Sciatic nerve (tissue), 2 donors: ENCODE measurements at regions not wholly inside any gene's neighbourhood (a gene's known extent, or its start where the extent isn't known, plus 50 kb on each side); places are given as distances from the start of the nearest gene placed in this dataset.

Experiments used
- ATAC-seq: fragments of 200-7000 bp; cut with Tn5 transposase; one replicate; pipeline ENCODE4 v1.9.1; 2020; ENCODE audit warnings: mild to moderate bottlenecking, moderate library complexity
- DNase-seq: peaks from one replicate; pipeline ENCODE4 v3.0.0-alpha.2; 2020; ENCODE audit warnings: low spot score
- intact Hi-C: fragments of 100-400 bp; cut with DNase I; formaldehyde crosslinking; loops from one replicate; pipeline ENCODE4 v1.14.2; 2022
- donor health status: DM: no; HTN: no; CAD: no.
- donor health status: DM: no; HTN: no; CAD: no.

DNA sequence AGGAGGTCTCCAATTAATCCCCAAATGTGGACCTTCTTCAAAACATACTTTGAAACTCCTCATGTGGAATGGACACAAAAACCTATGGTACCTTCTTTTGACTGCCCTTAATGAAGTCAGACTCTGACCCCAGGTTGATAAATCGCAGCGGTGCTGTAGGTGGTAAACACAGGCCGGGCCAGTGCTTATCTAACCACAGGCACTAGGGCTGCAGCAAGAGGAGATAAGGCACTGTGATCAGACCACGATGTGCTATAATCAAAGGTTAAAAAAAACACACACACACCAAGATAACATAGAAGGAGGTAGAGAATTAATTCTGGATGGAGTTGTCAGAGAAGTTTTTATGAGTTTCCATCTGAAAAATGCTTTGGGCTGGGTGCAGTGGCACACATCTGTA lies 52.3 kb upstream of the SIPA1L2 start:
- DNase-seq (no peak), ATAC-seq (no peak)
- intact Hi-C loops = no loop called here

DNA sequence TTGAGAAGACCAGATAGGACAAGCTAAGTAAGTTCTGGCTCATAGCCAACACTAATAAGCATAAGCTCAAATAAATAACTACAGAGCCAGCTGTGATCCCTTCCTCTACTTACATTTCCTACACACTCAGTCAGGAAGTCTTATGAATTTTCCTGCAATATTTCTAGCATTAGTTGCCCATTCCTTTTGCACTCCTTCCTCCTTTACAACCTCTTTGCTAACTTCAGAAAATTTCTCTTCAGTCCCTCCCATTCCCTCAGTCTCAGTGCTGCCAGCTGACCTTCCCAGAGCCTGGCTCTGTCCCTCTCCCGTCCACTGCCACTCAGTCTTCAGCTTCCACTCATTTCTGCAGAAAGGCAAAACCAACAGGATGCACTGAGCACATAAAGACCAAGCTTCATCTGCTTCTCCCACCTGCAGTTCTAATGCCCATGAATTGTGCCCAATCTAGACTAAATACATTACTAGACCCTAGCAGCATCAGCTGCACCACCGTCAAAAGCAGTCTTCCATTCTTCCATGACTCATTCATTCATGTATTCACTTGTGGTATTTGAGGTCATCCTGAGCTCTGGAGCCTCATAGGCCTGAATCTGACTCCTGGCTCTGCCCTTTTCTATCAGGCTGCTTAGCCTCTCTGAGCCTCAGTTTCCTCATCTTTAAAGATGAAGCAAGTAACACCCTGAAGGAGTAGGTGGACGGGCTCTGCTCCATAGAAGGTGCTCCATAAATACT lies 54.6 kb upstream of the SIPA1L2 start:
- intact Hi-C loops = no loop called here
- ATAC-seq = no peak
- no peak for DNase-seq

DNA sequence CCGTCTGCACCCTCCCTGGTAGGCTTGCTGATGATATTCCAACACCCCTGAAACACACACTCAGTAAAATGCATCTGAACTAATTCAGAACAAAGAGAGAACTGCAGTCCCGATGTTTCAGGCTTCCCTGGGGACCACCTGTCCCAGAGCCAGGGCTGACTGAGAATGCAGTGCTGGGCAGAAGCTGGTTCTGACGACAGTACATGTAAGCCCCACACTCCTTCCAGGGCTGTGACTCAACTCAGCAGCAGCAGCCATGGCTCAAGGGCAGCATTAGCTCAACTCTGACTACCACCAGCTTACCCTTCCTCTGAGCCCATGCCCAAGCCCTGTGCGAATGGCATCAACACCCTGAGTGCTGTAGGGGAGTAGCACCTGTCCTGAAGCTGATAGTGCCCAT lies 56.4 kb upstream of the SIPA1L2 start:
- intact Hi-C loops = no loop called here
- no peak for ATAC-seq
- no peak for DNase-seq

DNA sequence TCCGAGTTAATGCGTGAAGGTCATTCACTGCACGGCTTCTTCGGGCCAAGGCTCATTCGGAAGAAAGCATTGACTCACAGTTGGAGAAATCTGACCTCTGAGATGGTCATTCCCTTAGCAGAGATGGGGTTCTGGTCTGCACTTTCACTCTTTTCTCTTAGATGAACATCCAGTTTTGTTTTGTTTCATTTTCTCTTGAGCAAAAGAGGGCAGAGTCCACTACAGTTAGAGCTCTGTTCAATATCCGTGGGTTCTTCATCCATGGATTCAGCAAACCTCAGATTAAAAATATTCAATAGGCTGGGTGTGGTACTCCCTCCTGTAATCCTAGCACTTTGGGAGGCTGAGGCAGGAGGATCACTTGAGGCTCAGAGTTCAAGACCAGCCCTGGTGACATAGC lies 57.4 kb upstream of the SIPA1L2 start:
- ATAC-seq (no peak), DNase-seq (no peak)
- intact Hi-C loops = no loop called here

DNA sequence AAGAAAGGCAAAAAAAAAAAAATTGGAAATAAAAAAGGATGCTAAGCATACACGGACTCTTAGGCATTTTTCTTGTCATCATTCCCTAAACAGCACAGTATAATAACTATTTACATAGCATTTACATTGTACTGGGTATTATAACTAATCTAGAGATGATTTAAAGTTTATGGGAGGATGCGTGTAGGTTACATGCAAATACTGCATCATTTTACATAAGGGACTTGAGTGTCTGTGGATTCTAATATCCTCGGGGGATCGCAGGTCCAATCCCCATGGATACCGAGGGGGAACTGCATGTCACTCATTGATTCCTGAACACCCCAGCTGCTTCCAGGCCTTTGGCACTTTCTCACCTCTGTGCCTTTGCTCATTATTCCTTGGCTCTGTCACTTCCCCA lies 57.8 kb upstream of the SIPA1L2 start:
- DNase-seq = no peak
- intact Hi-C loops = no loop called here
- no peak for ATAC-seq

DNA sequence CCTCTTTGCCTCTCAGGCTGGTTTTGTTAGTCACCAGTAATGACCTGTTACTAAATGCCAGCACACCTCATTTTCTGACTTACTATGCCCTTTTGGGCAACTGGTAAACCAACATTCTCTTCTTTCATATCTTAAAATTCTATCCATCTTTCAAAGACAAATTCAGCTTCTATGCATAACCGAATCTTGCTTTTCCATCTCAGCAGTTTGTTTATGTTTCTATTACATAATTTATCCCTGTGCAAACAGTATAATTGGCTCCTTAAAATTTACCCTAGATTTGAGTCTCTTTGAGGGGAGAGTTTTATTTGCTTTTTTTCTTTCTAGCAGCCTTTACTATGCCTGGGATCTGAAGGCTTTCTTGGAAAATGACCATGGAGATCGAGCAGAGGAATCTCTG lies 58.5 kb upstream of the SIPA1L2 start:
- intact Hi-C loops = no loop called here
- ATAC-seq = no peak
- DNase-seq = no peak

DNA sequence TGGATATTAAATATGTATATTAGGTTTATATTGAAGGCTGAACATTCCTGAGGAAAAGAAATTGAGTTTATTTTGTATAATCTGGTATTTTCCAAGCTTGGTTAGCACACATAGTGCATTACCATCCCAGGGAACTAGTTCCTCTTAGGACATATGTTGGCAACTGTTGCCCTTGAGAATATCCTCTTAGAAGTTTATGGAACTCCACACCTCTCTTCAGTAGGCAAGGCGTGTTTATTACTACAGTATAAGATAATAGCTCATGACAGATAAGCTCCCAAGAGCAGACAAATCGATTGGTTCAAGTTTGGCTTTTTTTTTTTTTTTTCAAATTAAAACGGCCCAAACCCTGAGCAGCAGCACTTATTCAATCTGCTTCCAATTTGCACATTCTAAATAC lies 59.8 kb upstream of the SIPA1L2 start:
- intact Hi-C loops = no loop called here
- ATAC-seq = no peak
- DNase-seq = no peak

DNA sequence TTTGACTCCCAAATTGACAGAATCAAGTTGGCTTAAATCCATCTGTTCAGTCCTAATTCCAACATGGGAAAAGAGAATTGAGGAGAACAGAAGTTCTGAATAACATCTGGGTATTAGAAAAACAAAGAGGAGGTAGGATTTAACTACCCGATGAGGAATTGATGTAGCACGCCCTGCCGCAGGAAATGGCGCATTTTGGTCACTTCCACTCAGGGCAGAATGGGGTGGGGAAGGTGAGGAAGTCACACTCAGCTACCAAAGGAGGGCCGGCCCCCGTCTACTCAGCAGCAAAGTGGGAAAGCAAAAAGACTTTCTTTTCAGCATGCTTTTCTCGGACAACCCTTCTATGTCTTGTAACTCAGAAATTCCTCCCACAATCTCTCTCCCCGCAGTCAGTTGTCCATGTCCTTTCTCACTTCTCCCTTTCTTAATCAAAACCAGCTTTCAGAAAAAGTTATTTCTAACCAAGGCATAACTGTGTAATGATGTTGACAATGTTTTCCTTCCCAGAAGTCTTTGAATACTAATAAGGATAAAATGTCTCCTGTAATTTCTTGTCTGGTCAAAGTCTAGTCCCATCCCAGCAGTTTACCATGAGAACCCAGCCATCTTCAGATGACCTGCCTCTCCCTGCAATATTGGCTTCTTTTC lies 60.5 kb upstream of the SIPA1L2 start:
- no peak for DNase-seq
- peak; percentile 69 for ATAC-seq
- intact Hi-C loops = no loop called here

DNA sequence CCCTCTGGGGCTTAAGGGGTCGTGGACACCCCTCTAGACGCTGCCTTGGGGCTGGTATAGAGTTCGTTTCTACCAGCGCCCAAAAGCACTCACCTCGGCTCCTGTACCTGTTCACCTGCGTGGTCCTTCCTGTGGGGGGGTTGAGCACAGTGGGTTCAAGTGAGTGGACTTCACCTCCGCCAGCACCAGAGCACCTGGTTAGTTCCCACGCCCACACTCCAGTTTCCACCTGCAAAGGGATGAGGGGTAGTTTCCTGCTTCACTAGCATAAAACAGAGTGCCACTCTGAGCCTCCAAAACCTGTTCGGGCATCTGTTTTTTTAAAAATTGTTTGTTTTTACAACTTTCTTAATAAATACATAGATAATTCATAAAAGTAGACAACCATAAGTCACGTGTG lies 64.5 kb upstream of the SIPA1L2 start:
- ATAC-seq (no peak), DNase-seq (no peak)
- intact Hi-C loops = no loop called here

DNA sequence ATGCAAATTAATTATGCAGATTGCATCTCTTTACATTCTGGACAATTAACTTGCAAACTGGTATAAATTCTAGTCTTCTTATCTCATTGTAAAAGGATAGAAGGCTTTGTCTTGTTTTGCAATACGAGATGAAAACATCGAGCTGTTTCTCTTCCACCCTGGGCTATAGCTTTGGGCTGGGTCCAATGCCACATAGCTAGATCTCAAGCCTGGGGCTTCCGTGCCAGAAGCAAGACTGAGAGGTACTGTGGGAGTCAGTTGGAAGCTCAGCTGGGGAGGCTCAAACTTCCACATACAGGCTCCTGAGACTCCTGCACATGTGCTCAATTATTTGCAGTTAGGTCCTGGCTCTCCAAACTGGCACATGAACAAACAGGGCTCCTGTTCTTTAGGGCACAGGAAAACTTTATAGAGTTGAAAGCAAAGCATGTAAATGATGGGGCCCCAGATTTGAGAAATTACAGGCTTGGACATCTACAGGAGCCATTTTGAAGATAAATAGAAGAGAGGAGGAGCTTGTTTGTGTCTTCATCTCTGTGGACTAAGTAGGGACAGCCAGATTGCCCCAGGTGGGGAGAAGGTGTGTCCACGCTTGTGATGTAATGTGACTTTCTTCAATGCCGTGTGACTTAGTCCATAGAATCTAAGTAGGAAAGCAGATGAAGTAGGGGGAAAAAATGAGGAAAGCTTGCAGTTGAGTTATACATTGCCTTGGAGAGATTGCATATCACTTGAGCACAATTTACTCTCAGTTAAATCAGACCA lies 65.9 kb upstream of the SIPA1L2 start:
- no peak for DNase-seq
- ATAC-seq = no peak
- intact Hi-C loops = no loop called here

DNA sequence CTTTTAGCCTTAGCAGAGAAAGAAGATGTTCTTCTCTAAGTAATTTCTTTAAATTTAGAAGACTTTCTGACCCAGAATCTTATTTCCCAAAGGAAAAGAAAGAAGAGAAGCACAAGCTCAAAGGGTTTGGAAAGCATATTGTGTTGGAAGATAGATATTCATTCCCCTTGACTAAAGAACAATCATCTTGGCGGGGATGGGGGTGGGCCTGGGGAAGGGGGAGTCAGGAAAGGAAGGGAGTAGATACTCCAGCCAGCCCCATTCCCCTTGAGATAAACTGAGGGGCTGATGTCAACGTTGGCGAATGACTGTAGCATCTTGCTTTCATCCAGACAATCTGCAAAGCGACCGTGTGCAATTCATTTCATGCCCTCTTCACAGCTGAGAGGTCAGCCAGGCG lies 66.5 kb upstream of the SIPA1L2 start:
- ATAC-seq (peak; percentile 48), DNase-seq (no peak)
- intact Hi-C loops = no loop called here

DNA sequence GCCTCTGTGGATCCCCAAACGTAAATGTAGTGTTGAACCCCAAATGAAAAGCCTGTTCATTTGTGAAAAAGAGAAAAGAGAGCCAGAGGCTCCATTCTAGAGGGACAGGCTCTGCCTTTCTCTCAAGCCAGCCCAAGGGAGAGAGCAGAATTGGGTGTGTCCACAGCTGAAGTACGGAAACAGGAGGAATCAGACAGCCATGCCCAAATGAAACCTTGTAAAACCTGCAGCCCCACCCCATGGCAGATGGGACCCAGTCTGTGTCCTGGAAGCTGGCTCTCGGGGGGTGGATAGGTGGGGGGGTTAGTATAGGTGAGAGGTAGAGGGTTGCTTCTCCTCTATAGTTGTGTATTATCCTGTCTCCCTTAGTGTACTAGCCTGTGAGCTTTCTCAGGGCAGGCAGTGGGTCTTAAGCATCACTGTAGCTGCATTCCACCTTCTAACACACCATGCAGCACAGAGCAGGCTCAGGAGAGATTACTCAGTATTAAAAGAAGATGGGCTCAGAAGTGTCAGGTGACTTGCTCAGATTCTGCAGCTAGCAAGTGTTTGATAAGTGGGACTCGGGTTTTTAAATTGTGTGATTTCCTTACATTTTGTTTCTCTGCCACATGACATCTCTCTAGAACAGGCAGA lies 67.4 kb upstream of the SIPA1L2 start:
- ATAC-seq = no peak
- intact Hi-C loops = no loop called here
- no peak for DNase-seq

DNA sequence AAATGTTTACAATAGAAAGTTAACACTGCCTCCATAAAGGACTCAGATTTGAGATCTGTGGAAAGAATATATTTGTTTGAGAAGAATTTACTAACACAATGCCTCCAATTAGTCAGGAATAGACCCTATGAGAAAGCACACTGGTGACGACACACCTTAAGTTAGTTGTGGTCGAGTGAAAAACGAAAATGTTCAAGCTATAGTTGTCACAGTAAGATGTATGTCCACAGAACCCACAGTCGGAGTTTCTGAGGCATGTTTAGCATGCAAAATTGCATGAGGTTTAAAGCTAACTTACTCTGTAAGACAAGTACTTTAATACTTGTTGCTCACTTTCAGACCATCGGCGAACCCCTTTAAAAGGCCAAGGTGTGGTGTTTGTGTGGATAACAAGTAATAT lies 69.9 kb upstream of the SIPA1L2 start:
- no peak for DNase-seq
- no peak for ATAC-seq
- intact Hi-C loops = no loop called here

DNA sequence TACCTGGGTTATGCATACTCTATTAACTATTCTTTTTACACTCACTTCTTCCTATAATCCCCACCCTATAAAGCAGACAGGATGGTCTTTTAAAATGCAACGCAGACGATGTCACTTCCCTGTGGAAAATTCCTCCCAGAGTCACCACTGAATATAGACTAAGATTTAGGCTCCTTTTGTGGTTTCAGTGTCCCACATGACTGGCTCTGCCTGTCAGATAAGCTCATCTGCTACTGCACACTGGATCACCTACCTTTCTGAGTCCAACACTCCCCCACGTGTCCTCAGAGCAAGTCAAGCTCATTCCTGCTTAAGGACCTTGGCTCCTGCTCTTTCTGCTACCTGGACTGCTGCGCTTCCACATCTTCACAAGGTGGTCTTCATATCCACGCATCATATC lies 73.0 kb upstream of the SIPA1L2 start:
- intact Hi-C loops = no loop called here
- DNase-seq (no peak), ATAC-seq (no peak)

DNA sequence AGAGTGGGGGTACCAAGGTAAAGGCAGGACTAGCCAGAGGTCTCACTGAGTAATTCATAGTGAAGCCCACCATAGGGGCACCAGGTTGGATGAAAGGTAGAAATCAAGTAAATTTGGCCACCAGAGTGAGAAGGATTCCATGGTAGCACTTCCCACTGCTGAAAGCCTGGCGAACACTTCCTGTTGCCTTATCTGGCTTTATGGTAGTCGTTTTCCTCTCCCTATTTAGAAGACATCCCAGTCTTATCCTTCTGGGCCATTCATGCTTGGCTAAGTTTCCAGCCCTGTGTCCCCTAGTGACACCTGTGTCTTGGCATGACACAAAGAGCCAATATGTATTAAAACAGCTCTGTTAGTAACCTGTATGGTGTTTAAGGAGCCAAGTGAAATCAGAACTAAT lies 74.3 kb upstream of the SIPA1L2 start:
- intact Hi-C loops = no loop called here

DNA sequence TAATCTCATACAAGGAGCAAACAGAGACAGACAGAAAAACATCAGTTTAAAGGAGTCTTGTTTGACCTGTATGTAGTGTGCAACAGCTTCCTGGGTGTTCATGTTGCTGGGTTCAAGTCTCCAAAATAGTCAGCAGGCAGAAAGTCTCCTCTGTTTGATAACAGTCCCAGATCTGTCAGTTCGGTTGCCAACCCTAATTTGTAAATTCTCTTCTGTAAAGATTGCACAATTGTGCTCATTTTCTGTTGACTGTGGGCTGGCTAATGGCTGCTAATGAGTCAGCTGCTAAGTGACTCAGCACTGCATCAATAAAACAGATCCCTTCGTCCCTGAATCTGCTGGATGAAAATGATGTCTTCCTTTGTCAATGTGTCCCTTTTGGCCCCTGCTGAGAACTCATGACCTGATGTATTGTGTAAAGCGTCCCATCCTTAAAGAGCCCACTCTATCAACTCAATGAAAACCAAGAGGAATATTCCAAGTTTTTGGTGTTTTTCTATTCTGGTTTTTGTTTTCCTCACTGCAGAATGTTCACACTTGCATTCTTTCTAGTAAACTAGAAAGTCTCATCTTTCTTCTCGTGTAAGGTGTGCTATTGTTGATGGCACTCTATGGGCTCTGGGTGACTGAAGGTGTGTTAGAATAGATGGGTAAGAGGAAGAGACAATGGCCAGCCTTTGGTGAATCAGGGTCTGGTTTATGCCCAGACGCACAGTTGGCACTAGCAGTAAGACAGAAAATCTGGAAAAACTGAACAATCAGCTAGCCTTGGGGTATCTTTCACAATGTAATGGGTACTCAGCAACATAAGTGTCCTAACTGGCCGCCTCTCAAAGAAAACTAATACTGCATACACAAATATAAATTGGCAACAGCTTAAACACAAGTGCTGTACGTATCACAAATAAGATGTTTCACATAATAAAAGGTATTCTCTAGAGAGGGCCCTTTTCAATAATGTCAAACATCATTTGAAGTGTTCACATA lies 75.1 kb upstream of the SIPA1L2 start:
- DNase-seq (no peak), ATAC-seq (peak; percentile 96)
- intact Hi-C loops = no loop called here

More for the DNA sequence above, 74.3 kb upstream of the SIPA1L2 start:
- peak; percentile 9 for ATAC-seq
- DNase-seq = no peak

DNA sequence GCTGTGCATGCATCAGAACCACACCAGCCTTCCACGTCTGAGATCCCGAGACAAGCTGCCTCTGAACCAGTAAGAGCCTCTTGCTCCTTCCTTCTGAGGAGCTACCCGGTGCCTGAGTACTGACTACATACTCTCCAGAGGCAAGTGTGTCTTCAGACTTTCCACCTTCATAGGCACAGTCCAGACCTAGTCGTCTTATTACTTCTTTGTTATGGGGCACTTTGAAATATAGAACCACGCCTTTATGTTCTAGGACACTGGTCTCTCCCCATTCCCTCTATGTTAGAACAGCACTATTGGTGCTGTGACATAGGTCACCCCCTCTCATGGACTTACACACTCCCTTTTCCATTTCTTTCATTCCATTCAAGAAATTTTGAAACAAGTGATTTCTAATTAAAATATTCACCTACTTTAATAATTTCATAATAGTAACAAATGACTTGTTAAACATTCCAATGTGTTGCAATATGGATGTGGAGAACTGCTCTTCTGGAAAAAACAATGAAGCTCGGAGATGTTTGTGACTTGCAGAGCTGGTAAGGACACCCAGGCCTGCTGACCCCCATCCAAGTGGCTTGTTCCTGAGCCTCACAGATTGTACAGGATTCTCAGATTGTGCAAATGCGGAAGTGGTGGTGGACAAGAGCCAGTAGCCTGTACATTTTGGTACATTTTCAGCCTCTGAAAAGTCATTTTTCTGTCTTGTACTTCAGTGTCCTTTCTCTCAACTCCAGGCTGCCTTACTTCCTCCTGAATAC lies 76.1 kb upstream of the SIPA1L2 start:
- intact Hi-C loops = no loop called here
- DNase-seq = no peak
- ATAC-seq = peak; percentile 8

DNA sequence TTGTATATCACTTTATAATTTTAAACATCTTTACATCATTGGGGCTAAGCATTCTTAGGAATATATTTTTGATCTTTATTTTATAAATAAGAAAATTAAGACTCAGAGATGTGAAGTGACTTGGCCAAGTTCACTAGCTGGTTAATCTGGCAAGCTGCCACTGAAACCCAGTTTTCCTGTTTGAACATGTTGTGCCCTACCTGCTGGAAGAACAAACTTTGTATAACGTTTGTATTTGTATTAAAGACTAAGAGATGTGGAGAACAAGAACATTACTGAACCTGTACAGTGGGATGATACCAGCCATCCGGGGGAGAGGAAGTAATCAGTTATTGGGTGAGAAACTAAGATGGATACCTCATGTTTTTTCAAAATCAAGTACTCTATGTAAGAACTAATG lies 77.2 kb upstream of the SIPA1L2 start:
- intact Hi-C loops = no loop called here
- ATAC-seq (no peak), DNase-seq (no peak)
